ENCODE measurements at regions not wholly inside any gene's neighbourhood (a gene's known extent, or its start where the extent isn't known, plus 50 kb on each side); places are given as distances from the start of the nearest gene placed in this dataset.

DNA sequence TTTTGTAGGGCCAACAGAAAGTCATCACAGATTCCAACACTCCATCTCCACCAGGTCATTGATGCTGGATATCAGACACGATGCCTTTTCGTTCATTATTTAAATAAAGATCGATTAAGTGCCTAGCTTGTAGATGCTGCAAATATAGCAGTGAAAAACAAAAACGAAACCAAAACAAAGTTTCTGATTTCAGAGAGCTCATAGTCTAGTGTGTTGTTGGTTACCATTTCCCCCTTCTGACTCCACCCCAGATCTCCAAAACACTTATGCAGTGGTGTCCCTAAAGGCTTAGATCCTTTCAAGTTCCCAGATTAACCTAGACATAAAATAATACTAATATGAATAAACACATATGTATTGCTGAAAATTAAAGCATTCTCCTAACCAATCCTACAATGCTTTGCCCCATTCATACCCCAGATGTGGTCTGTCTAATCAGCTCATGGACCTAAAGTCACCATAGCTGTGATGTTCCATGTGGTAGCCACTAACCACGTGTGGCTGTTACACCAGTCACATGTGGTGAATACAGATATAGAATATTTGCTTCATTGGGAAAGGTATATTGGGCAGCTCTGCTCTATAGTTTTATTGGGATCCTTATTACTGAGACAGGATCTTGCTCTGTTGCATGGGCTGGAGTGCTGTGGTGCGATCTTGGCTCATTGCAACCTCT lies 787.2 kb downstream of the TDRD15 start:
- no peak for TF ChIP-seq POLR2A (IDR thresholded peaks at IDR 0.05)
- TF ChIP-seq, protein P1, sequence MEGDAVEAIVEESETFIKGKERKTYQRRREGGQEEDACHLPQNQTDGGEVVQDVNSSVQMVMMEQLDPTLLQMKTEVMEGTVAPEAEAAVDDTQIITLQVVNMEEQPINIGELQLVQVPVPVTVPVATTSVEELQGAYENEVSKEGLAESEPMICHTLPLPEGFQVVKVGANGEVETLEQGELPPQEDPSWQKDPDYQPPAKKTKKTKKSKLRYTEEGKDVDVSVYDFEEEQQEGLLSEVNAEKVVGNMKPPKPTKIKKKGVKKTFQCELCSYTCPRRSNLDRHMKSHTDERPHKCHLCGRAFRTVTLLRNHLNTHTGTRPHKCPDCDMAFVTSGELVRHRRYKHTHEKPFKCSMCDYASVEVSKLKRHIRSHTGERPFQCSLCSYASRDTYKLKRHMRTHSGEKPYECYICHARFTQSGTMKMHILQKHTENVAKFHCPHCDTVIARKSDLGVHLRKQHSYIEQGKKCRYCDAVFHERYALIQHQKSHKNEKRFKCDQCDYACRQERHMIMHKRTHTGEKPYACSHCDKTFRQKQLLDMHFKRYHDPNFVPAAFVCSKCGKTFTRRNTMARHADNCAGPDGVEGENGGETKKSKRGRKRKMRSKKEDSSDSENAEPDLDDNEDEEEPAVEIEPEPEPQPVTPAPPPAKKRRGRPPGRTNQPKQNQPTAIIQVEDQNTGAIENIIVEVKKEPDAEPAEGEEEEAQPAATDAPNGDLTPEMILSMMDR (IDR thresholded peaks at IDR 0.05), result no peak

All from heart left ventricle (tissue), 13 donors.